ENCODE measurements at regions not wholly inside any gene's neighbourhood (a gene's known extent, or its start where the extent isn't known, plus 50 kb on each side); places are given as distances from the start of the nearest gene placed in this dataset.
"Not testable (repeated sequence)": the region's sequence is repeated elsewhere in the genome, so short reads cannot be mapped to it uniquely, and the experiment has no call there.

GRCh38 chr6:6742535-6742934 lies 154.0 kb downstream of the LY86 start:
- H3K36me3 ChIP-seq (replicated peaks in 1 of 2; ENCODE audit: insufficient read depth in 1 of 2, low read depth in 2 of 2), result no peaks in the 10 kb centered on the region
- no peaks in the 10 kb centered on the region for H3K27me3 ChIP-seq
- WGBS, 2 donors, result 96 to 97% methylated on average over 2 of the region's 2 CpGs
- intact Hi-C loops (cut with DNase I), result no loop called here
- no peak overlapping the region for H3K27ac ChIP-seq
- no peaks in the 10 kb centered on the region for H3K9me3 ChIP-seq
- no peaks in the 10 kb centered on the region for H3K4me1 ChIP-seq
- DNase-seq, result no peak
- no peak for TF ChIP-seq CTCF (IDR thresholded peaks at IDR 0.05)
- TF ChIP-seq POLR2A (IDR thresholded peaks at IDR 0.05), result no peak
- H3K4me3 ChIP-seq, result no peak overlapping the region
- no peak for ATAC-seq

GRCh38 chr6:6744551-6744950 lies 156.0 kb downstream of the LY86 start:
- no peak overlapping the region for H3K27ac ChIP-seq
- WGBS, 2 donors, result 78% methylated on average over 2 to 4 of the region's 4 CpGs
- intact Hi-C loops (cut with DNase I), result no loop called here
- TF ChIP-seq POLR2A (IDR thresholded peaks at IDR 0.05) (no peak), CTCF (IDR thresholded peaks at IDR 0.05) (no peak)
- DNase-seq, result no peak
- H3K9me3 ChIP-seq, result no peaks in the 10 kb centered on the region
- no peak for ATAC-seq
- H3K36me3 ChIP-seq (replicated peaks in 1 of 2; ENCODE audit: insufficient read depth in 1 of 2, low read depth in 2 of 2), result no peaks in the 10 kb centered on the region
- no peaks in the 10 kb centered on the region for H3K27me3 ChIP-seq
- no peak overlapping the region for H3K4me3 ChIP-seq
- peaks cover 16% of the 10 kb centered on the region for H3K4me1 ChIP-seq

- H3K4me3 ChIP-seq; intact Hi-C loops (cut with DNase I); DNase-seq; H3K36me3 ChIP-seq (replicated peaks in 1 of 2; ENCODE audit: insufficient read depth in 1 of 2, low read depth in 2 of 2); H3K27ac ChIP-seq; H3K27me3 ChIP-seq; H3K9me3 ChIP-seq; ATAC-seq: not testable (repeated sequence)
- peaks cover 16% of the 10 kb centered on the region for H3K4me1 ChIP-seq
- WGBS, 2 donors, result 91 to 95% methylated on average over 15 to 52 of the region's 54 CpGs
Measured at GRCh38 chr6:6745637-6746332, 157.3 kb downstream of the LY86 start.

- H3K4me1 ChIP-seq, result peaks cover 20% of the 10 kb centered on the region
- intact Hi-C loops (cut with DNase I), result no loop called here
- TF ChIP-seq CTCF (IDR thresholded peaks at IDR 0.05) (no peak), POLR2A (IDR thresholded peaks at IDR 0.05) (no peak)
- no peak overlapping the region for H3K27ac ChIP-seq
- no peak for DNase-seq
- no peaks in the 10 kb centered on the region for H3K36me3 ChIP-seq (replicated peaks in 1 of 2; ENCODE audit: insufficient read depth in 1 of 2, low read depth in 2 of 2)
- H3K4me3 ChIP-seq, result no peak overlapping the region
- no peaks in the 10 kb centered on the region for H3K27me3 ChIP-seq
- no peaks in the 10 kb centered on the region for H3K9me3 ChIP-seq
- WGBS, 2 donors, result 81 to 89% methylated on average over 14 to 15 of the region's 15 CpGs
- no peak for ATAC-seq
Measured at GRCh38 chr6:6746333-6746969, 157.9 kb downstream of the LY86 start.

DNA sequence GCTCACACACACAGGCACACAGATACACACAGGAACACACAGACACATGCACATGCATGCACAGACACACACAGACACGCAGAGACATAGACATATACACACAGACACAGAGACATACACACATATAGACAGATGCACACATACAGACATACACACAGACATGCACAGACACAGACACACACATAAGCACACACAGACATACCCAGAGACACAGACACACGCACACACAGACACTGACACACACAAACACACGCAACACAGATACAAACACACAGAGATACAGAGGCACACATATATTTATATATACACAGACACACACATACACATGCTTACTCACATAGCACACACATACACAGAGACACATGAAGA lies 158.4 kb downstream of the LY86 start:
- Histone ChIP-seq H3K9me3 (no peaks in the 10 kb centered on the region), H3K36me3 (replicated peaks in 1 of 2; ENCODE audit: insufficient read depth in 1 of 2, low read depth in 2 of 2) (no peaks in the 10 kb centered on the region), H3K4me3 (no peak overlapping the region), H3K4me1 (peaks cover 20% of the 10 kb centered on the region), H3K27ac (no peak overlapping the region), H3K27me3 (no peaks in the 10 kb centered on the region)
- DNase-seq (no peak), ATAC-seq (no peak)
- TF ChIP-seq POLR2A (IDR thresholded peaks at IDR 0.05) (no peak), CTCF (IDR thresholded peaks at IDR 0.05) (no peak)
- intact Hi-C loops (cut with DNase I), result no loop called here
- WGBS, 2 donors, result 91 to 99% methylated on average over 3 of the region's 3 CpGs

Measured in body of pancreas (tissue), 4 donors.